ENCODE measurements at regions not wholly inside any gene's neighbourhood (a gene's known extent, or its start where the extent isn't known, plus 50 kb on each side); places are given as distances from the start of the nearest gene placed in this dataset.

- DNase-seq: no peak
These were observed 64.0 kb downstream of the BMP2 start for GRCh38 chr20:6831461-6831860.

- no peak for DNase-seq
These were observed 65.3 kb downstream of the BMP2 start for GRCh38 chr20:6832811-6833210.

- no peak for DNase-seq
These were observed 68.1 kb downstream of the BMP2 start for GRCh38 chr20:6835609-6836008.

GRCh38 chr20:6836821-6837374 is 69.4 kb downstream of the BMP2 start:
- DNase-seq: no peak

GRCh38 chr20:6837730-6838129 is 70.2 kb downstream of the BMP2 start:
- DNase-seq: no peak

GRCh38 chr20:6838181-6838826 is 70.8 kb downstream of the BMP2 start:
- peak; percentile 19 for DNase-seq

- DNase-seq: no peak
These were observed 73.6 kb downstream of the BMP2 start for GRCh38 chr20:6841128-6841527.

- DNase-seq: no peak
These were observed 77.7 kb downstream of the BMP2 start for GRCh38 chr20:6845141-6845540.

- DNase-seq: no peak
These were observed 80.6 kb downstream of the BMP2 start for GRCh38 chr20:6848041-6848440.

- DNase-seq: no peak
These were observed 81.5 kb downstream of the BMP2 start for GRCh38 chr20:6848992-6849391.

- DNase-seq: no peak
These were observed 83.7 kb downstream of the BMP2 start for GRCh38 chr20:6851136-6851535.

GRCh38 chr20:6852478-6852877 is 85.0 kb downstream of the BMP2 start:
- DNase-seq: no peak

- DNase-seq: no peak
These were observed 87.6 kb downstream of the BMP2 start for GRCh38 chr20:6855104-6855503.

GRCh38 chr20:6855796-6856195 is 88.3 kb downstream of the BMP2 start:
- no peak for DNase-seq

GRCh38 chr20:6857927-6858326 is 90.4 kb downstream of the BMP2 start:
- DNase-seq: no peak

- DNase-seq: no peak
These were observed 95.9 kb downstream of the BMP2 start for GRCh38 chr20:6863355-6863754.

- no peak for DNase-seq
These were observed 96.3 kb downstream of the BMP2 start for GRCh38 chr20:6863798-6864201.

GRCh38 chr20:6864740-6865139 is 97.3 kb downstream of the BMP2 start:
- DNase-seq: no peak

GRCh38 chr20:6866741-6867140 is 99.3 kb downstream of the BMP2 start:
- no peak for DNase-seq

GRCh38 chr20:6868861-6869260 is 101.4 kb downstream of the BMP2 start:
- DNase-seq: no peak

GRCh38 chr20:6870559-6870958 is 103.1 kb downstream of the BMP2 start:
- no peak for DNase-seq

GRCh38 chr20:6877633-6878032 is 110.1 kb downstream of the BMP2 start:
- peak; percentile 46 for DNase-seq

GRCh38 chr20:6882561-6883291 is 115.2 kb downstream of the BMP2 start:
- no peak for DNase-seq

- DNase-seq: no peak
These were observed 116.6 kb downstream of the BMP2 start for GRCh38 chr20:6884114-6884513.
